K562 (cell line): ENCODE measurements at regions not wholly inside any gene's neighbourhood (a gene's known extent, or its start where the extent isn't known, plus 50 kb on each side); places are given as distances from the start of the nearest gene placed in this dataset.

Experiments
- ATAC-seq: fragments of 200-7000 bp; cut with Tn5 transposase; 3 replicates; pipeline ENCODE4 v1.9.1; 2020; ENCODE audit warnings: moderate library complexity
- BruUV-seq: library from RNA; stranded (reverse); fragments of 400-500 nt; replicated peaks from 2 replicates; lab custom pipeline; 2021; lab: Mats Ljungman, UMichigan
- CTCF ChIA-PET: fragments of 300-600 bp; formaldehyde crosslinking; extraction: SDS; loops from one replicate; lab custom pipeline; 2021; ENCODE audit warnings: low intra/inter-chr PET ratio; lab: Yijun Ruan, JAX
- POLR2A ChIA-PET: fragments of 300-600, 350-650 bp; sonication (Branson Sonifier 250); formaldehyde crosslinking; extraction: SDS; loops from one replicate; lab custom pipeline; 2021; ENCODE audit warnings: antibody characterized with exemption, inconsistent platforms; lab: Yijun Ruan, JAX
- DNase-seq, 4 experiments: peaks; one replicate each; pipeline versions ENCODE4 v3.0.0 to v3.0.0-alpha.2; 2011 to 2018; ENCODE audit warnings: low spot score in 3 of 4, mixed read lengths in 3 of 4; ENCODE audit errors: extremely low read depth in 1 of 4
- FAIRE-seq: peaks from 2 replicates; lab custom pipeline; 2011; peaks lifted over from hg19 to GRCh38; lab: Jason Lieb, UNC
- H2AFZ ChIP-seq: 2 replicates; pipeline ENCODE4 v1.6.0; 2011; ENCODE audit warnings: low read depth, low read length, control low read depth, inconsistent platforms
- H3K27ac ChIP-seq: fragments of 200-600 bp; 3 replicates; pipeline ENCODE4 v1.8.0; 2011; ENCODE audit warnings: low read depth, mild to moderate bottlenecking, control low read depth, inconsistent platforms, low read length, moderate library complexity, mixed read lengths; ENCODE audit errors: extremely low read depth
- H3K27me3 ChIP-seq, 2 experiments: fragments of 300-600 bp in 1 of 2; 2 replicates in 1 of 2; 3 replicates in 1 of 2; pipeline versions ENCODE4 v1.6.0 to v1.8.0; 2011; ENCODE audit warnings: inconsistent platforms in 2 of 2, low read length in 2 of 2, mild to moderate bottlenecking in 1 of 2, mixed read lengths in 1 of 2, moderate library complexity in 1 of 2; ENCODE audit not compliant: control insufficient read depth in 2 of 2, insufficient read depth in 2 of 2
- H3K36me3 ChIP-seq: fragments of 300-600 bp; 3 replicates; pipeline ENCODE4 v1.8.0; 2011; ENCODE audit warnings: mild to moderate bottlenecking, low read length, inconsistent platforms; ENCODE audit not compliant: control insufficient read depth, insufficient read depth
- H3K4me1 ChIP-seq, 2 experiments: fragments of 200-600 bp in 1 of 2; replicated peaks in 1 of 2; 2 replicates in 1 of 2; 3 replicates in 1 of 2; pipeline versions ENCODE4 v1.5.1 to v1.8.0; 2011; ENCODE audit warnings: inconsistent platforms in 2 of 2, low read length in 2 of 2, mild to moderate bottlenecking in 1 of 2, mixed read lengths in 1 of 2, moderate library complexity in 1 of 2; ENCODE audit not compliant: control insufficient read depth in 2 of 2, insufficient read depth in 2 of 2
- H3K4me2 ChIP-seq: 2 replicates; pipeline ENCODE4 v1.6.1; 2011; ENCODE audit warnings: low read length, control low read depth, inconsistent platforms, mixed read lengths; ENCODE audit not compliant: insufficient read depth
- H3K4me3 ChIP-seq: fragments of 200-600 bp; sonication (generic), shearing (Covaris generic); 2 replicates; pipeline ENCODE4 v1.5.1; 2016; ENCODE audit warnings: control low read depth, inconsistent platforms
- H3K79me2 ChIP-seq: fragments of 200-600 bp; 3 replicates; pipeline ENCODE4 v1.8.0; 2011; ENCODE audit warnings: low read length, inconsistent platforms; ENCODE audit not compliant: control insufficient read depth, insufficient read depth
- H3K9ac ChIP-seq, 2 experiments: 2 replicates each; pipeline versions ENCODE4 v1.6.0 to v1.6.1; 2011; ENCODE audit warnings: low read depth in 2 of 2, low read length in 2 of 2, control low read depth in 1 of 2, inconsistent platforms in 1 of 2, mild to moderate bottlenecking in 1 of 2, mixed read lengths in 1 of 2; ENCODE audit not compliant: insufficient read depth in 1 of 2
- H3K9me1 ChIP-seq: one replicate; pipeline ENCODE4 v1.6.0; 2011; ENCODE audit warnings: inconsistent platforms, mild to moderate bottlenecking, low read length, moderate library complexity; ENCODE audit not compliant: control insufficient read depth, insufficient read depth
- H3K9me3 ChIP-seq: replicated peaks from 2 replicates; pipeline ENCODE4 v1.5.1; 2011; ENCODE audit warnings: low read depth, low read length, inconsistent platforms; ENCODE audit not compliant: control insufficient read depth, insufficient read depth
- H4K20me1 ChIP-seq: replicated peaks from 2 replicates; pipeline ENCODE4 v1.6.1; 2011; ENCODE audit warnings: low read length, inconsistent platforms, mixed read lengths; ENCODE audit not compliant: control insufficient read depth, insufficient read depth
- ETV6 ChIP-seq, 3 experiments: fragments of 150-350 bp in 1 of 3; sonication (generic) in 1 of 3; formaldehyde crosslinking in 1 of 3; IDR thresholded peaks; 2 replicates each; pipeline versions ENCODE4 v1.6.1 to v1.8.0; 2014 to 2022; ENCODE audit warnings: borderline replicate concordance in 2 of 3, low read depth in 2 of 3, antibody characterized with exemption in 1 of 3, low read length in 1 of 3, mild to moderate bottlenecking in 1 of 3, missing genetic modification reagents in 1 of 3
- FOXK1 ChIP-seq: sonication (generic); formaldehyde crosslinking; IDR thresholded peaks from 2 replicates; pipeline ENCODE4 v1.8.0; 2022; ENCODE audit warnings: missing genetic modification reagents, mild to moderate bottlenecking, borderline replicate concordance
- HNRNPUL1 ChIP-seq: fragments of 200-400 bp; formaldehyde crosslinking; IDR thresholded peaks from 2 replicates; pipeline ENCODE4 v1.6.1; 2017; ENCODE audit warnings: low read length
- IFI16 ChIP-seq: fragments of 250-450 bp; sonication (Bioruptor Pico); IDR thresholded peaks from 2 replicates; pipeline ENCODE4 v2.1.2; 2022; ENCODE audit warnings: mild to moderate bottlenecking, inconsistent platforms
- MTA2 ChIP-seq: fragments of 450-650 bp; IDR thresholded peaks from 2 replicates; pipeline ENCODE4 v1.6.1; 2016; ENCODE audit warnings: low read depth
- PTTG1 ChIP-seq: fragments of 450-650 bp; IDR thresholded peaks from 2 replicates; pipeline ENCODE4 v1.6.1; 2016; ENCODE audit warnings: low read depth, mild to moderate bottlenecking, missing genetic modification characterization, missing compliant biosample characterization
- RBBP5 ChIP-seq: fragments of 200-600 bp; sonication (generic); IDR thresholded peaks from 2 replicates; pipeline ENCODE4 v1.6.1; 2012; ENCODE audit warnings: borderline replicate concordance, mild to moderate bottlenecking, low read length, control low read depth, inconsistent platforms; ENCODE audit not compliant: insufficient read depth, poor library complexity, severe bottlenecking
- SREBF2 ChIP-seq: sonication (generic); formaldehyde crosslinking; IDR thresholded peaks from 2 replicates; pipeline ENCODE4 v1.4.0; 2020; ENCODE audit warnings: mild to moderate bottlenecking, missing genetic modification reagents
- SRF ChIP-seq, 2 experiments: fragments of 250-450, 450-650 bp in 1 of 2; sonication (Bioruptor Pico) in 1 of 2; sonication (generic) in 1 of 2; formaldehyde crosslinking; IDR thresholded peaks; 2 replicates each; pipeline versions ENCODE4 v1.5.0 to v1.5.1; 2020 to 2022; ENCODE audit warnings: mild to moderate bottlenecking in 1 of 2, missing genetic modification reagents in 1 of 2
- TOE1 ChIP-seq, 2 experiments: fragments of 450-650 bp in 1 of 2; sonication (generic) in 1 of 2; formaldehyde crosslinking in 1 of 2; IDR thresholded peaks; 2 replicates each; pipeline versions ENCODE4 v1.7.1 to v1.8.0; 2016 to 2022; ENCODE audit warnings: borderline replicate concordance in 2 of 2, mild to moderate bottlenecking in 2 of 2, antibody characterized with exemption in 1 of 2, inconsistent platforms in 1 of 2, low read depth in 1 of 2, missing genetic modification reagents in 1 of 2, moderate library complexity in 1 of 2
- ZC3H11A ChIP-seq: IDR thresholded peaks from 2 replicates; pipeline ENCODE4 v1.6.1; 2012; ENCODE audit warnings: low read depth, low read length, improper control_type of control experiment
- ZNF436 ChIP-seq: fragments of 250-450, 450-650 bp; sonication (Bioruptor Pico); formaldehyde crosslinking; IDR thresholded peaks from 2 replicates; pipeline ENCODE4 v1.7.0; 2020; ENCODE audit warnings: mild to moderate bottlenecking
- ZNF76 ChIP-seq: fragments of 250-450 bp; sonication (Bioruptor Pico); IDR thresholded peaks from 2 replicates; pipeline ENCODE4 v1.4.0; 2020; ENCODE audit warnings: mild to moderate bottlenecking, moderate library complexity, borderline replicate concordance
- WGBS: fragments of 100-300 bp; shearing (Covaris generic); methylation state at CpG from one replicate; pipeline ENCODE4 v1.1.6; 2016; ENCODE audit warnings: low coverage, mixed read lengths; ENCODE audit not compliant: insufficient coverage; ENCODE audit errors: missing lambda C conversion rate; 5-methylcytosine and 5-hydroxymethylcytosine counted together
- in situ Hi-C: fragments of 300-500 bp; cut with MboI; formaldehyde crosslinking; loops from 4 replicates; pipeline ENCODE4 v1.15.0; 2018; ENCODE audit warnings: inconsistent platforms, mixed read lengths
- intact Hi-C: fragments of 100-400 bp; cut with micrococcal nuclease; formaldehyde crosslinking; loops from 2 replicates; pipeline ENCODE4 v1.14.2; 2022
- TF ChIP-seq, protein P1 (sequence below): sonication (generic); formaldehyde crosslinking; IDR thresholded peaks from 2 replicates; pipeline ENCODE4 v1.4.0; 2020; ENCODE audit warnings: mild to moderate bottlenecking, missing genetic modification reagents
- TF ChIP-seq, protein P2 (sequence below), 2 experiments: fragments of 200-800 bp in 1 of 2; sonication (Bioruptor generic) in 1 of 2; sonication (generic) in 1 of 2; formaldehyde crosslinking in 1 of 2; IDR thresholded peaks in 1 of 2; conservative IDR thresholded peaks in 1 of 2; 2 replicates each; pipeline versions ENCODE4 v1.5.0 to v1.6.1; 2016 to 2020; ENCODE audit warnings: missing compliant biosample characterization in 1 of 2, missing genetic modification characterization in 1 of 2, missing genetic modification reagents in 1 of 2
- TF ChIP-seq, protein P3 (sequence below): fragments of 450-650 bp; formaldehyde crosslinking; IDR thresholded peaks from 2 replicates; pipeline ENCODE4 v1.4.0; 2020; ENCODE audit warnings: mild to moderate bottlenecking, moderate library complexity

DNA sequence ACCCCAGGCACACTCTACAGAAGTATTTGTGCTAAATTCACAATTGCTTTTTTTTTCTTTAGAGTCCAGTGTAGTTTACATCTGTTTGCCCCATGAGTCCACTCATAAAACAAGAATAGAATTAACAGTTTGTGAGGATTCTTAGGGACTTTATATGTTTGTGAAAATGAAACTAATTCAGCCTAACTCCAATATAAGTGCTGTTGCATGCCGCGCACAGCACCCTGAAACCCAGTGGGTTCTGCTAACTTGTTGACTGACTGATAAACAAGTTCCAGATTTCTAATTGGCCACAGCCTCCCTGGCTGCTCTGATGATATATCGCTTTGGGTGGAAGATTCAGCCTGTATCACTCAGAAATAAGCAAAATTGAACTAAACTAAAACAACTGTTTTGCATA lies 561.4 kb downstream of the PKHD1 start:
- CTCF ChIA-PET, result interaction anchor here (0.7 kb wide), 1 partner anchor 25 kb away, joined by 3 read pairs; no protein-coding TSS in a partner anchor
- no peaks in the 10 kb centered on the region for H3K27me3 ChIP-seq
- intact Hi-C loops, result no loop called here
- no peaks in the 10 kb centered on the region for H4K20me1 ChIP-seq
- no peak overlapping the region for H3K9ac ChIP-seq
- FAIRE-seq (no peak), ATAC-seq (no peak), DNase-seq (no peak)
- POLR2A ChIA-PET, result no interaction called here
- BruUV-seq, result no TSS peak
- no peaks in the 10 kb centered on the region for H3K9me3 ChIP-seq
- in situ Hi-C loops, result loop anchor here (25.0 kb wide), 1 partner anchor 714 kb away; the partner anchor contains the start of gene TFAP2B
- H3K36me3 ChIP-seq, result no peaks in the 10 kb centered on the region
- no peak overlapping the region for H2AFZ ChIP-seq
- H3K4me1 ChIP-seq, result no peaks in the 10 kb centered on the region
- H3K27ac ChIP-seq, result no peak overlapping the region
- WGBS, result 5% methylated on average over 3 of the region's 3 CpGs
- no peaks in the 10 kb centered on the region for H3K9me1 ChIP-seq
- no peaks in the 10 kb centered on the region for H3K79me2 ChIP-seq
- H3K4me2 ChIP-seq, result no peak overlapping the region
- no peak overlapping the region for H3K4me3 ChIP-seq
- TF ChIP-seq RBBP5, result no peak
- no peak for TF ChIP-seq SRF (CRISPR knock-in tag; IDR thresholded peaks at IDR 0.05)
- no peak for TF ChIP-seq IFI16 (CRISPR knock-in tag)
- TF ChIP-seq ZNF436 (CRISPR knock-in tag), result no peak
- TF ChIP-seq, protein P1, sequence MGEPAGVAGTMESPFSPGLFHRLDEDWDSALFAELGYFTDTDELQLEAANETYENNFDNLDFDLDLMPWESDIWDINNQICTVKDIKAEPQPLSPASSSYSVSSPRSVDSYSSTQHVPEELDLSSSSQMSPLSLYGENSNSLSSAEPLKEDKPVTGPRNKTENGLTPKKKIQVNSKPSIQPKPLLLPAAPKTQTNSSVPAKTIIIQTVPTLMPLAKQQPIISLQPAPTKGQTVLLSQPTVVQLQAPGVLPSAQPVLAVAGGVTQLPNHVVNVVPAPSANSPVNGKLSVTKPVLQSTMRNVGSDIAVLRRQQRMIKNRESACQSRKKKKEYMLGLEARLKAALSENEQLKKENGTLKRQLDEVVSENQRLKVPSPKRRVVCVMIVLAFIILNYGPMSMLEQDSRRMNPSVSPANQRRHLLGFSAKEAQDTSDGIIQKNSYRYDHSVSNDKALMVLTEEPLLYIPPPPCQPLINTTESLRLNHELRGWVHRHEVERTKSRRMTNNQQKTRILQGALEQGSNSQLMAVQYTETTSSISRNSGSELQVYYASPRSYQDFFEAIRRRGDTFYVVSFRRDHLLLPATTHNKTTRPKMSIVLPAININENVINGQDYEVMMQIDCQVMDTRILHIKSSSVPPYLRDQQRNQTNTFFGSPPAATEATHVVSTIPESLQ (CRISPR knock-in tag), result no peak
- no peak for TF ChIP-seq PTTG1 (tag)
- no peak for TF ChIP-seq ZC3H11A
- no peak for TF ChIP-seq FOXK1 (CRISPR knock-in tag)
- TF ChIP-seq, protein P2, sequence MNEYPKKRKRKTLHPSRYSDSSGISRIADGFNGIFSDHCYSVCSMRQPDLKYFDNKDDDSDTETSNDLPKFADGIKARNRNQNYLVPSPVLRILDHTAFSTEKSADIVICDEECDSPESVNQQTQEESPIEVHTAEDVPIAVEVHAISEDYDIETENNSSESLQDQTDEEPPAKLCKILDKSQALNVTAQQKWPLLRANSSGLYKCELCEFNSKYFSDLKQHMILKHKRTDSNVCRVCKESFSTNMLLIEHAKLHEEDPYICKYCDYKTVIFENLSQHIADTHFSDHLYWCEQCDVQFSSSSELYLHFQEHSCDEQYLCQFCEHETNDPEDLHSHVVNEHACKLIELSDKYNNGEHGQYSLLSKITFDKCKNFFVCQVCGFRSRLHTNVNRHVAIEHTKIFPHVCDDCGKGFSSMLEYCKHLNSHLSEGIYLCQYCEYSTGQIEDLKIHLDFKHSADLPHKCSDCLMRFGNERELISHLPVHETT (CRISPR knock-in tag; conservative IDR thresholded peaks at IDR 0.05 in 1 of 2, IDR thresholded peaks at IDR 0.05 in 1 of 2), result no peak
- TF ChIP-seq ETV6 (IDR thresholded peaks at IDR 0.05; ENCODE audit: borderline replicate concordance in 1 of 2, low read depth in 2 of 2, low read length in 1 of 2), result no peak
- no peak for TF ChIP-seq ETV6 (CRISPR knock-in tag; IDR thresholded peaks at IDR 0.05; ENCODE audit: borderline replicate concordance)
- TF ChIP-seq MTA2, result no peak
- no peak for TF ChIP-seq TOE1 (IDR thresholded peaks at IDR 0.05; ENCODE audit: borderline replicate concordance)
- no peak for TF ChIP-seq TOE1 (CRISPR knock-in tag; IDR thresholded peaks at IDR 0.05; ENCODE audit: borderline replicate concordance, low read depth)
- TF ChIP-seq, protein P3, sequence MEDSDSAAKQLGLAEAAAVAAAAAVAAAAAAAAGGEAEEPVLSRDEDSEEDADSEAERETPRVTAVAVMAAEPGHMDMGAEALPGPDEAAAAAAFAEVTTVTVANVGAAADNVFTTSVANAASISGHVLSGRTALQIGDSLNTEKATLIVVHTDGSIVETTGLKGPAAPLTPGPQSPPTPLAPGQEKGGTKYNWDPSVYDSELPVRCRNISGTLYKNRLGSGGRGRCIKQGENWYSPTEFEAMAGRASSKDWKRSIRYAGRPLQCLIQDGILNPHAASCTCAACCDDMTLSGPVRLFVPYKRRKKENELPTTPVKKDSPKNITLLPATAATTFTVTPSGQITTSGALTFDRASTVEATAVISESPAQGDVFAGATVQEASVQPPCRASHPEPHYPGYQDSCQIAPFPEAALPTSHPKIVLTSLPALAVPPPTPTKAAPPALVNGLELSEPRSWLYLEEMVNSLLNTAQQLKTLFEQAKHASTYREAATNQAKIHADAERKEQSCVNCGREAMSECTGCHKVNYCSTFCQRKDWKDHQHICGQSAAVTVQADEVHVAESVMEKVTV, result no peak
- TF ChIP-seq HNRNPUL1, result no peak
- no peak for TF ChIP-seq ZNF76 (CRISPR knock-in tag)
- TF ChIP-seq SREBF2 (CRISPR knock-in tag), result no peak
